SK-N-SH treated with all-trans-retinoic acid at 6 μM for 48 hours (cell line): ENCODE measurements at regions not wholly inside any gene's neighbourhood (a gene's known extent, or its start where the extent isn't known, plus 50 kb on each side); places are given as distances from the start of the nearest gene placed in this dataset.

Experiments used
- CREB5 ChIP-seq: fragments of 250-450 bp; sonication (Bioruptor Pico); IDR thresholded peaks from 2 replicates; pipeline ENCODE4 v1.5.1; 2020; ENCODE audit warnings: low read depth, mild to moderate bottlenecking, moderate library complexity
- CSDC2 ChIP-seq: fragments of 250-450 bp; sonication (Bioruptor Pico); IDR thresholded peaks from 2 replicates; pipeline ENCODE4 v1.5.0; 2020; ENCODE audit warnings: mild to moderate bottlenecking, moderate library complexity
- CSRNP3 ChIP-seq: fragments of 250-450 bp; sonication (Bioruptor Pico); IDR thresholded peaks from 2 replicates; pipeline ENCODE4 v1.5.1; 2021; ENCODE audit warnings: mild to moderate bottlenecking, moderate library complexity
- GLIS3 ChIP-seq: fragments of 250-450 bp; sonication (Bioruptor Pico); IDR thresholded peaks from 2 replicates; pipeline ENCODE4 v1.5.0; 2020; ENCODE audit warnings: mild to moderate bottlenecking, moderate library complexity
- ISL1 ChIP-seq: fragments of 250-450 bp; sonication (Bioruptor Pico); IDR thresholded peaks from 2 replicates; pipeline ENCODE4 v2.1.2; 2022; ENCODE audit warnings: mild to moderate bottlenecking, moderate library complexity
- PATZ1 ChIP-seq: fragments of 250-450 bp; sonication (Bioruptor Pico); IDR thresholded peaks from 2 replicates; pipeline ENCODE4 v1.8.0; 2020; ENCODE audit warnings: mild to moderate bottlenecking, moderate library complexity, borderline replicate concordance
- PPARA ChIP-seq: fragments of 250-450 bp; sonication (Bioruptor Pico); IDR thresholded peaks from 2 replicates; pipeline ENCODE4 v1.5.0; 2020; ENCODE audit warnings: mild to moderate bottlenecking, borderline replicate concordance
- RARB ChIP-seq: fragments of 250-450 bp; sonication (Bioruptor Pico); IDR thresholded peaks from 2 replicates; pipeline ENCODE4 v1.8.0; 2021; ENCODE audit warnings: mild to moderate bottlenecking, moderate library complexity
- SNAI2 ChIP-seq: fragments of 250-450 bp; sonication (Bioruptor Pico); IDR thresholded peaks from 2 replicates; pipeline ENCODE4 v1.5.0; 2020; ENCODE audit warnings: mild to moderate bottlenecking, moderate library complexity
- ZFP3 ChIP-seq: fragments of 250-450 bp; sonication (Bioruptor Pico); IDR thresholded peaks from 2 replicates; pipeline ENCODE4 v1.5.0; 2020; ENCODE audit warnings: mild to moderate bottlenecking, moderate library complexity
- ZFP30 ChIP-seq: fragments of 450-650 bp; formaldehyde crosslinking; IDR thresholded peaks from 2 replicates; pipeline ENCODE4 v1.5.0; 2022; ENCODE audit warnings: mild to moderate bottlenecking, moderate library complexity
- ZNF565 ChIP-seq: fragments of 450-650 bp; formaldehyde crosslinking; conservative IDR thresholded peaks from 2 replicates; pipeline ENCODE4 v1.5.0; 2020; ENCODE audit warnings: low read depth, mild to moderate bottlenecking, moderate library complexity
- ZNF70 ChIP-seq: fragments of 450-650 bp; formaldehyde crosslinking; IDR thresholded peaks from 2 replicates; pipeline ENCODE4 v1.5.0; 2020; ENCODE audit warnings: mild to moderate bottlenecking, moderate library complexity
- ZNF8 ChIP-seq: fragments of 450-650 bp; formaldehyde crosslinking; IDR thresholded peaks from 2 replicates; pipeline ENCODE4 v1.5.0; 2020; ENCODE audit warnings: mild to moderate bottlenecking, moderate library complexity

GRCh38 chr16:79412783-79413225, 187.7 kb downstream of the MAF start:
- no peak for TF ChIP-seq PATZ1 (CRISPR knock-in tag)
- no peak for TF ChIP-seq CSDC2 (CRISPR knock-in tag)
- TF ChIP-seq RARB (CRISPR knock-in tag): no peak
- TF ChIP-seq ZNF70 (CRISPR knock-in tag): no peak
- TF ChIP-seq ZFP3 (CRISPR knock-in tag): no peak
- no peak for TF ChIP-seq ZNF565 (CRISPR knock-in tag)
- no peak for TF ChIP-seq PPARA
- no peak for TF ChIP-seq ZNF8 (CRISPR knock-in tag)
- no peak for TF ChIP-seq ZFP30 (CRISPR knock-in tag)
- no peak for TF ChIP-seq CSRNP3
- no peak for TF ChIP-seq SNAI2 (CRISPR knock-in tag)
- TF ChIP-seq CREB5 (CRISPR knock-in tag): no peak
- TF ChIP-seq ISL1 (CRISPR knock-in tag): no peak
- no peak for TF ChIP-seq GLIS3 (CRISPR knock-in tag)
